ENCODE measurements at regions not wholly inside any gene's neighbourhood (a gene's known extent, or its start where the extent isn't known, plus 50 kb on each side); places are given as distances from the start of the nearest gene placed in this dataset.

DNA sequence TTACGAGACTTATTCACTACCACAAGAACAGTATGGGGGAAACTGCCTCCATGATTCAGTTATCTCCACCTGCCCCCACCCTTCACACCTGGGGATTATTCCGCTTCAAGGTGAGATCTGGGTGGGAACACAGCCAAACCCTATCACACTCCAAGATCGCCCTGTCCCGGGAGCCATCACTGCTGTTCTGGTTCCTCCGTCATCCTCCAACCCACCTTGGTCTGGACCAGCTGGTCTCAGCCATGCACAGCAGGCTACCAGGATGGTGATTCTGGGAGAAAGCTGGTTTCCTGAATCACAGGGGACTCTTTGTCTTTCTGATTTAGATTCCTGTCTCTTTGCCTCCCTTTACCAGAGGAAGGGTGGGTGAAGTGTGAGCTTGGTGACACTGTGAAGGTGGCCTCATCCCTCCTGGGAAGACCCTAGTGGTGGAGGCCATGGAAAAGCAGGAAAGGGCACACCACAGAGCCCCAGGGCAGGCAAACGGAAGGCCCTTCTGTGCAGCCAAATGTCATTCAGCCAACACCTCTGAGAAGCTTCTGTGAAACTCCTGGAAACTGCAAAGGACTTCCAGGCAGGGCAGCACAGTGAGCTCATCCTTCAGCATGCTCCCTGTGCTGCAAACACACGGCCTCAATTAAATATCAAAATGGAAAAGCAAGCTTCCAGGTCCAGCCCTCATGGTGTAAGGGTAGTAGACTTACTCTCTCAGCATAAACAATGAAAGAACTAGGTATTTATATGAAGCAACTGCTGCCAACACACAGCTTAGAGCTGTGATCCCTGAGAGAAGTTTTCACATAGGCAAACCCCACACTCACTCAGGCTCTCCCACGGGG lies 169.8 kb downstream of the ANKRD60 start:
- TF ChIP-seq, protein P1, sequence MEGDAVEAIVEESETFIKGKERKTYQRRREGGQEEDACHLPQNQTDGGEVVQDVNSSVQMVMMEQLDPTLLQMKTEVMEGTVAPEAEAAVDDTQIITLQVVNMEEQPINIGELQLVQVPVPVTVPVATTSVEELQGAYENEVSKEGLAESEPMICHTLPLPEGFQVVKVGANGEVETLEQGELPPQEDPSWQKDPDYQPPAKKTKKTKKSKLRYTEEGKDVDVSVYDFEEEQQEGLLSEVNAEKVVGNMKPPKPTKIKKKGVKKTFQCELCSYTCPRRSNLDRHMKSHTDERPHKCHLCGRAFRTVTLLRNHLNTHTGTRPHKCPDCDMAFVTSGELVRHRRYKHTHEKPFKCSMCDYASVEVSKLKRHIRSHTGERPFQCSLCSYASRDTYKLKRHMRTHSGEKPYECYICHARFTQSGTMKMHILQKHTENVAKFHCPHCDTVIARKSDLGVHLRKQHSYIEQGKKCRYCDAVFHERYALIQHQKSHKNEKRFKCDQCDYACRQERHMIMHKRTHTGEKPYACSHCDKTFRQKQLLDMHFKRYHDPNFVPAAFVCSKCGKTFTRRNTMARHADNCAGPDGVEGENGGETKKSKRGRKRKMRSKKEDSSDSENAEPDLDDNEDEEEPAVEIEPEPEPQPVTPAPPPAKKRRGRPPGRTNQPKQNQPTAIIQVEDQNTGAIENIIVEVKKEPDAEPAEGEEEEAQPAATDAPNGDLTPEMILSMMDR (IDR thresholded peaks at IDR 0.05): no peak
- TF ChIP-seq POLR2A (IDR thresholded peaks at IDR 0.05) (no peak), POLR2AphosphoS5 (IDR thresholded peaks at IDR 0.05) (no peak)
